ENCODE measurements at regions not wholly inside any gene's neighbourhood (a gene's known extent, or its start where the extent isn't known, plus 50 kb on each side); places are given as distances from the start of the nearest gene placed in this dataset.

- no peak for TF ChIP-seq POLR2A (IDR thresholded peaks at IDR 0.05)
- TF ChIP-seq POLR2AphosphoS5 (IDR thresholded peaks at IDR 0.05), result no peak
- no peak for TF ChIP-seq EP300 (IDR thresholded peaks at IDR 0.05)
- no peak for TF ChIP-seq CTCF (IDR thresholded peaks at IDR 0.05)
- Histone ChIP-seq H3K4me3 (no peak overlapping the region), H3K9me3 (peaks cover 0 to 5% (median 0%) of the 10 kb centered on the region in 3 donors), H3K27ac (no peak overlapping the region), H3K4me1 (no peaks in the 10 kb centered on the region), H3K36me3 (no peaks in the 10 kb centered on the region), H3K27me3 (peaks cover 40% of the 10 kb centered on the region)
- ATAC-seq, result no peak
- 55 to 56% methylated on average over 14 of the region's 21 CpGs for WGBS, 2 donors (ENCODE audit: low coverage in 1 of 2)
Observed at GRCh38 chr4:8940792-8941491, 69.3 kb upstream of the HMX1 start.

GRCh38 chr4:8939840-8940742 lies 68.5 kb upstream of the HMX1 start:
- Histone ChIP-seq H3K27me3 (peaks cover 40% of the 10 kb centered on the region), H3K9me3 (peaks cover 0 to 10% (median 0%) of the 10 kb centered on the region in 3 donors), H3K4me1 (no peaks in the 10 kb centered on the region), H3K36me3 (no peaks in the 10 kb centered on the region), H3K4me3 (no peak overlapping the region), H3K27ac (no peak overlapping the region)
- no peak for ATAC-seq
- WGBS, 2 donors (ENCODE audit: low coverage in 1 of 2), result no CpG with 5 or more reads among the region's 32 CpGs
- TF ChIP-seq EP300 (IDR thresholded peaks at IDR 0.05) (no peak), POLR2AphosphoS5 (IDR thresholded peaks at IDR 0.05) (no peak), POLR2A (IDR thresholded peaks at IDR 0.05) (no peak), CTCF (IDR thresholded peaks at IDR 0.05) (no peak)

- ATAC-seq, result no peak
- Histone ChIP-seq H3K4me1 (no peaks in the 10 kb centered on the region), H3K4me3 (no peak overlapping the region), H3K27ac (no peak overlapping the region), H3K27me3 (peaks cover 40% of the 10 kb centered on the region), H3K9me3 (peaks cover 0 to 10% (median 0%) of the 10 kb centered on the region in 3 donors), H3K36me3 (no peaks in the 10 kb centered on the region)
- TF ChIP-seq EP300 (IDR thresholded peaks at IDR 0.05), result no peak
- TF ChIP-seq POLR2AphosphoS5 (IDR thresholded peaks at IDR 0.05), result no peak
- no peak for TF ChIP-seq POLR2A (IDR thresholded peaks at IDR 0.05)
- TF ChIP-seq CTCF (IDR thresholded peaks at IDR 0.05), result no peak
- WGBS, 2 donors (ENCODE audit: low coverage in 1 of 2), result 0 to 23% methylated on average over 1 to 8 of the region's 15 CpGs
Observed at GRCh38 chr4:8939160-8939839, 67.7 kb upstream of the HMX1 start.

- peaks cover 40% of the 10 kb centered on the region for H3K27me3 ChIP-seq
- no peak for ATAC-seq
- H3K4me1 ChIP-seq, result no peaks in the 10 kb centered on the region
- 80% methylated on average over 1 of the region's 5 CpGs; no CpG with 5 or more reads in 1 of the 2 donors for WGBS, 2 donors (ENCODE audit: low coverage in 1 of 2)
- H3K27ac ChIP-seq, result no peak overlapping the region
- H3K9me3 ChIP-seq, result peaks cover 0 to 10% (median 0%) of the 10 kb centered on the region in 3 donors
- no peaks in the 10 kb centered on the region for H3K36me3 ChIP-seq
- H3K4me3 ChIP-seq, result no peak overlapping the region
- TF ChIP-seq POLR2AphosphoS5 (IDR thresholded peaks at IDR 0.05), result no peak
- no peak for TF ChIP-seq POLR2A (IDR thresholded peaks at IDR 0.05)
- no peak for TF ChIP-seq EP300 (IDR thresholded peaks at IDR 0.05)
- no peak for TF ChIP-seq CTCF (IDR thresholded peaks at IDR 0.05)
Observed at GRCh38 chr4:8938623-8939022, 67.0 kb upstream of the HMX1 start.

Data from gastroesophageal sphincter (tissue), 4 donors.